ENCODE measurements at regions not wholly inside any gene's neighbourhood (a gene's known extent, or its start where the extent isn't known, plus 50 kb on each side); places are given as distances from the start of the nearest gene placed in this dataset.
"Not testable (repeated sequence)": the region's sequence is repeated elsewhere in the genome, so short reads cannot be mapped to it uniquely, and the experiment has no call there.

- not testable (repeated sequence) for DNase-seq, H3K27ac ChIP-seq
- H3K27me3 ChIP-seq (ENCODE audit: insufficient read depth, low read depth, severe bottlenecking), result peaks cover 25% of the 10 kb centered on the region
These were observed 62.8 kb downstream of the SCP2D1 start for GRCh38 chr20:18876394-18876793.

GRCh38 chr20:18879262-18879661 lies 65.7 kb downstream of the SCP2D1 start:
- no peak overlapping the region for H3K4me3 ChIP-seq (ENCODE audit: low read depth, low read length)
- DNase-seq, result no peak
- no peaks in the 10 kb centered on the region for H3K36me3 ChIP-seq
- peaks cover 46% of the 10 kb centered on the region for H3K27me3 ChIP-seq (ENCODE audit: insufficient read depth, low read depth, severe bottlenecking)
- TF ChIP-seq, protein P1, sequence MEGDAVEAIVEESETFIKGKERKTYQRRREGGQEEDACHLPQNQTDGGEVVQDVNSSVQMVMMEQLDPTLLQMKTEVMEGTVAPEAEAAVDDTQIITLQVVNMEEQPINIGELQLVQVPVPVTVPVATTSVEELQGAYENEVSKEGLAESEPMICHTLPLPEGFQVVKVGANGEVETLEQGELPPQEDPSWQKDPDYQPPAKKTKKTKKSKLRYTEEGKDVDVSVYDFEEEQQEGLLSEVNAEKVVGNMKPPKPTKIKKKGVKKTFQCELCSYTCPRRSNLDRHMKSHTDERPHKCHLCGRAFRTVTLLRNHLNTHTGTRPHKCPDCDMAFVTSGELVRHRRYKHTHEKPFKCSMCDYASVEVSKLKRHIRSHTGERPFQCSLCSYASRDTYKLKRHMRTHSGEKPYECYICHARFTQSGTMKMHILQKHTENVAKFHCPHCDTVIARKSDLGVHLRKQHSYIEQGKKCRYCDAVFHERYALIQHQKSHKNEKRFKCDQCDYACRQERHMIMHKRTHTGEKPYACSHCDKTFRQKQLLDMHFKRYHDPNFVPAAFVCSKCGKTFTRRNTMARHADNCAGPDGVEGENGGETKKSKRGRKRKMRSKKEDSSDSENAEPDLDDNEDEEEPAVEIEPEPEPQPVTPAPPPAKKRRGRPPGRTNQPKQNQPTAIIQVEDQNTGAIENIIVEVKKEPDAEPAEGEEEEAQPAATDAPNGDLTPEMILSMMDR (IDR thresholded peaks at IDR 0.05; ENCODE audit: low read depth, low read length), result no peak
- H3K9me3 ChIP-seq (ENCODE audit: severe bottlenecking), result no peaks in the 10 kb centered on the region
- no peak overlapping the region for H3K27ac ChIP-seq

More at GRCh38 chr20:18876394-18876793, 62.8 kb downstream of the SCP2D1 start:
- not testable (repeated sequence) for H3K4me3 ChIP-seq (ENCODE audit: low read depth, low read length); H3K36me3 ChIP-seq; H3K9me3 ChIP-seq (ENCODE audit: severe bottlenecking)

- TF ChIP-seq, protein P1 (IDR thresholded peaks at IDR 0.05; ENCODE audit: low read depth, low read length), result no peak
- Histone ChIP-seq H3K9me3 (ENCODE audit: severe bottlenecking) (no peaks in the 10 kb centered on the region), H3K27me3 (ENCODE audit: insufficient read depth, low read depth, severe bottlenecking) (peaks cover 61% of the 10 kb centered on the region), H3K4me3 (ENCODE audit: low read depth, low read length) (no peak overlapping the region), H3K36me3 (no peaks in the 10 kb centered on the region), H3K27ac (no peak overlapping the region)
- no peak for DNase-seq
These were observed 73.2 kb downstream of the SCP2D1 start for GRCh38 chr20:18886756-18887155.

DNA sequence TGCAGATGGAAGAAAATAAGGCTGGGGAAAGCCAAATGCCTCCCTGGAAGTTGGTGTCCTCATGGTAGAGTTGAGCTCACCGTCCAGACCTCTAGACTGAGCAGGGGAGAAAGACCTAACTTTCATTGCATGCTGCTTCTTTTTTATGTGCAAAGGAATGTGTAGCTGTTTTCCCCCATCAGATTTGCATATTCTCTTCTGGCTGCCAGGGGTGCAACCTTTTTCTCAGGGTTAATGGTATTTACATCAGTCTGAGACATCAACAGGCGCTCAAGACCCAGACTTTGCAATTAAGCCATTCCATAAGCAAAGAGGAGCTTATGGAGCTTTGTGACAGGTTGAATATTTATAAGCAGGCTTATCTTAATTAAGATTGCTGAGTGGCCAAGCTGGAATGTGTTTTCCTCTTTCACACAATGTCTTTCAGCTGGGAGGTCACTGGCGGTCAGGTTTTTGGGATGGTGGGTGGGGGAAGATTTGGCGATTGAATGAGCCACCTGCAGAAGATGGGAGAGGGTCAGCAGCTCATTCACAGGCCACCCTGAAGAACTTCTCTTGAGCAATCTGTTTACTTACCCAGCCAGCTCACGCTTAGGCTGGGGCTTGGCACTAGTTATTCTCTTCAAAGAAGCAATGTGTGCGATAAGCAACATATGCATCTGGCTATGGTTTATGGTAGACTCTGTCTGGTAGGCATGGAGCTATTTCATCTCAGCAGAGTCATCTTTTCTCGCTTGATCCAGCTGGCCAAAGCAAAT lies 88.6 kb downstream of the SCP2D1 start:
- H3K4me3 ChIP-seq (ENCODE audit: low read depth, low read length), result no peak overlapping the region
- TF ChIP-seq, protein P1 (IDR thresholded peaks at IDR 0.05; ENCODE audit: low read depth, low read length), result no peak
- no peaks in the 10 kb centered on the region for H3K36me3 ChIP-seq
- no peaks in the 10 kb centered on the region for H3K9me3 ChIP-seq (ENCODE audit: severe bottlenecking)
- H3K27me3 ChIP-seq (ENCODE audit: insufficient read depth, low read depth, severe bottlenecking), result peaks cover 31% of the 10 kb centered on the region
- DNase-seq, result no peak
- no peak overlapping the region for H3K27ac ChIP-seq

DNA sequence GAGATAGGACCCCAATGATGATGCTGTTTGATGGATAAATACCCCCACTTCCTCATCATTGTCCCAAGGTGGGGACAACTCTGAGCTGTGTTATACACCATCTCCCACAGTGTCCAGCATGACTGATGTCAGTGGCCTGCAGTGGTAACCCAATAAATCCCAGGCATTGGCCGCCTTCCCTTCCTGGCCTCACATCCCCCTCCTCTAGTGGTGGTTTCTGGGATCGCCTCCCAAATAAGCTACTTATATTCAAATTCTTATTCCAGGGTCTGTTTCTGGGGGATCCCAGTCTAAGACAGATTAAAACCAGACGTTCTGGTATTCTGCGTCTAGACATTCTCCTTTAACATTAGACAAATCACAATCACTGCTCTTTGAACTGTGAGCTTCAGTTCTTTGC lies 90.6 kb downstream of the SCP2D1 start:
- H3K27ac ChIP-seq, result no peak overlapping the region
- H3K27me3 ChIP-seq (ENCODE audit: insufficient read depth, low read depth, severe bottlenecking), result peaks cover 32% of the 10 kb centered on the region
- no peak for DNase-seq
- no peak overlapping the region for H3K4me3 ChIP-seq (ENCODE audit: low read depth, low read length)
- TF ChIP-seq, protein P1 (IDR thresholded peaks at IDR 0.05; ENCODE audit: low read depth, low read length), result no peak
- H3K9me3 ChIP-seq (ENCODE audit: severe bottlenecking), result no peaks in the 10 kb centered on the region
- no peaks in the 10 kb centered on the region for H3K36me3 ChIP-seq

- no peak overlapping the region for H3K27ac ChIP-seq
- no peaks in the 10 kb centered on the region for H3K9me3 ChIP-seq (ENCODE audit: severe bottlenecking)
- H3K36me3 ChIP-seq, result no peaks in the 10 kb centered on the region
- TF ChIP-seq, protein P1 (IDR thresholded peaks at IDR 0.05; ENCODE audit: low read depth, low read length), result peak; percentile 27; the same call in 1 of the 2 replicates
- no peak overlapping the region for H3K4me3 ChIP-seq (ENCODE audit: low read depth, low read length)
- DNase-seq, result peak; percentile 6
- peaks cover 32% of the 10 kb centered on the region for H3K27me3 ChIP-seq (ENCODE audit: insufficient read depth, low read depth, severe bottlenecking)
These were observed 91.0 kb downstream of the SCP2D1 start for GRCh38 chr20:18904624-18905023.
